ENCODE measurements at regions not wholly inside any gene's neighbourhood (a gene's known extent, or its start where the extent isn't known, plus 50 kb on each side); places are given as distances from the start of the nearest gene placed in this dataset.
"Not testable (repeated sequence)": the region's sequence is repeated elsewhere in the genome, so short reads cannot be mapped to it uniquely, and the experiment has no call there.

DNA sequence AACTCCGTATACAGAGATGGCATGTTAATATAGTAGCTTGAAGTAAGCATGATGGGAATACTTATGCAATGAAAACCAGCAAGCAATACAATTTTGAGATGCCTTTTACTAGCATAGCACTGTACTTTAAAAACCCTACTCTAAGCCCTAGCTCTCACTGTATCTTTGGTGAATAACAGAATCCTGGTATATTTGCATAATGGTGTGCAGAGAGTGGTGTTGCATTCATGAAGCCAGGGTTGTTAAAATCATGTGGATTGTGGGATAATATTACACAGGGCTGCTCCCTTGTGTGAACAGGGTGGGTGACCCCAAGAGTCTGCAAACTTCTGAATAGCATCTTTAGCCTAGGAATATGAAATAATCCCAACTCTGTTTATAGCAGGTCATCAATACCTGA lies 105.2 kb upstream of the BMP2 start:
- DNase-seq: no peak

DNA sequence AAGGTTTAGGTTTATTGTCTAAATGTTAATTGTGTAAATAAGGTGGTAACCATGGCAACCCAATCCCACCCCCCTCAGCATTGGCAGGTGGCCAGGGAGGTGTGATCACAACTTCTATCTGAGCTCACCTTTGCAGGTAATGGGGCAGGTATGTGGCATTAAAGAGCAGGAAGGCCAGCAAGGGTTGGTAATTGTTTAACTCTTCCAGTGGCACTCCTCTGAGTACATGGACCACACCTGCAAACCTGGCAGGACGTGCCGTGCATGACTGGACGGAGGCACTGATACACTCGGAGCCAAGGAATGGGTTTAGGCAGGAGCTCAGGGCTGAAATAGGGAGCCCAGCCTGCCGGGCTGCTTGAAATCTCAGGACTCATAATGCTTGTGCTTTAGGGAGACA lies 107.0 kb upstream of the BMP2 start:
- no peak for DNase-seq

DNA sequence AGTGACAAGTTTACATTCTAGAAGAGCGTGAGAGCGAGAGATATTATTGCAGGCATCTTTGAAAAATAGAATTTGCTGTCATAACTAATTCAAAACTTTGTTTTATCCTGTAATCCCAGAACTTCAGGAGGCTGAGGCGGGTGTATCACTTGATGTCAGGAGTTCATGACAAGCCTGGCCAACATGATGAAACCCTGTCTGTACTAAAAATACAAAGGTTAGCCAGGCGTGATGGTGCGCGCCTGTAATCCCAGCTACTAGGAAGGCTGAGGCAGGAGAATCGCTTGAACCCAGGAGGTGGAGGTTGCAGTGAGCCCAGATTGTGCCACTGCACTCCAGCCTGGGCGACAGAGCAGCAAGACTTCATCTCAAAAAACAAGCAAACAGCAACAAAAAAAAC lies 108.6 kb upstream of the BMP2 start:
- not testable (repeated sequence) for DNase-seq

DNA sequence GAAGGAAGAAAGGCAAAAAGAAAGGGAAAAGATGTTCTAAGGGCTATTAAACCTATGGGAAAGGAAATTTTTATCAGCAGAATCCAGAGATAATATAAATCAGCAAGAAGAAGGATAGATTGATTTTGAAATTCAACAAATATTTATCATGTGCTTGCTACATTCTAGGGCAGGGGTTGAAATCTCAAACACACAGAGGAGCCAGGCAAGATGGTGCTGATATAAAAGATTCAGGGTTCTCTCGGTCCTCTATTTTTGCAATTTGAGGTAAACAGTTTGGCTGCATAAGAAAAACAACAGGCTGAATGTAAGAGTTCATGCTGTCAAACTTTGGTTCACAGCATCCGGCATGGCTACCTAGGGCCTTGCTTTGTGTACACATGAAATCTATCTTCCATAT lies 109.6 kb upstream of the BMP2 start:
- DNase-seq: no peak

DNA sequence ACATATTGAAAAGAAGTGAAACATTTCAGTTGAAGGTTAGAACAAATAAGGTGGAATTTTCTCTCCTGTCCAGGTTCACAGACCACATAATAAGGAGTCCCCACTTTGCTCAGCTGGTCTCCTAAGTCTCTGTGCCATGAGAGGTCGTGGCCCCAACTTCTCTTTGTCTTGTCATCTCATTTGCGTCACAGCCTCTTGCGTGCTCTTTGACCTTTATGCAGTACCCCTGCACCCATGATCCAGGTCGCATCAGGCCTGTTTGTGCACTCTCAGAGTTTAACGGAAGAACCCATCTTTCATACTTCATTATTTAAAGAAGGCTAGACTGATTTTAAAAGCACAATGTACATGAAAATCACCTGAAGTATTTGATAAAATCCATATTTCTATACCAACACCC lies 110.4 kb upstream of the BMP2 start:
- no peak for DNase-seq

DNA sequence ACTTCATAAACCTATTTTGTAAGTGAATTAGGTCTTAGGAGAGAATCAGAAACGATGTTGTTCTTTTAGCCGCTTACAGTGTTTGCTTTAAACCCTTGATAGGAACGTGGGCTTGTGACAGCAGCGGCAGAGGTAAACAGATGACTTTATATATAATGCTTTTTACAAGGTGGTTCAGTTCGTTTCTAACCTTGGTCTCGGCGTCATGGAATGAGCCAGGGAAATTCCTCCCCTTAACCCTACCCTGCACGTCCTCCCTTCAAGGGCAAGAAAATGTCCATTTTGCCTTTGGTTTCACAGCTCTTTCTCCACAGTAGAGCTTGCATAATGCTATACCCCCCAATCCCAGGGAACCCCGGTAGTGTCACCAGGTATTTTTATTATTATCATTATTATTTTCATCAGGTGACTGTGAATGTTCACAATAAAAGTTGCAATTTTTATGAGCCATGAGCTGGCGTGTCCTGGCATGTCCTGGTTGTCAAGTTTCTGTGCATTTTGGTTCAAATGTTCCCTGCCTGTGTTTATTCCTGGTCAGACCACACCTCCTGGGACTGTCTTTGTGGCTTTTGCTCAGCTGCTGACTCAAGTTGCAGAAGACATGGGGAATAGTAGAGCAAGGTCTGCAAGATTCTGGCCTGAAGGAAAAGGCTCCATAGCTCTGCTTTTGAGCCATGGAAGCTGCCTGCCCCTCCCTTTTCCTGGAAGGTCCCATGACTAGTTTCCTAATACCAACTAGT lies 112.8 kb upstream of the BMP2 start:
- DNase-seq: no peak

DNA sequence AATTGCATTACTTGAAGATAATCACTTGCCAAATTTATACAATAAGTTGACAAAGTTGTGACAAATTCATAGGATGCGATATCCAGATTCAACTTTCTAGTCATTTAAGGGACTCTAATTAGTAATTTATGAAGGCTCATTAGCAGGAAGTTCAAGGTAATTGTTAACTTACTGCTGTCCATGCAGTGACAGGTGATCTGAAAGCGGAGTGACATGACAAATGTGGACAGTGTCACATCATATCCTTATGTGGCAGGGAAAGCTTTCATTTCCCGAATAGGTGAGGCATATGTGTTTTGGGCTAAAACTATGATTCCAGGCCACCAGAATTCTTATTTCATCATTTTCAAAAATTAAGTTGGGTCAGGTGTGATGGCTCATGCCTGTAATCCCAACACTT lies 115.9 kb upstream of the BMP2 start:
- no peak for DNase-seq

DNA sequence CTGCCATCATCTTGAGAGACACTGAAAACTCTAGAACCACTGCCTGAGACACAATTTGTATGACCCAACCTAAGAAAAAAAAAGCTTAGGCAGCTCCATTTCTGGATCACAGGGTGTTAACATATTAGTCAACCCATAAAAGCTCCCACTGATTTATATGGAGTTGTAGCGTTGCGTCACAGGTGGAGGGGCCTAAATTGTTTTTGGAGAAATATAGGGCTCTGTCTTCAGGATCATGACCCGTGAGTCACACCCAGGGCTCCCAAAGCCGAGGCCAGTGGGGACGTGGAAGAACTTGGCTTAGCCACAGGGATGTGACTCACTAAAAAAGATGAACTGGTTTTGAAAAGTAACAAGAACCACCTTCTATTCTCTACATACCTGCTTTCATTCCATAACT lies 116.5 kb upstream of the BMP2 start:
- no peak for DNase-seq

DNA sequence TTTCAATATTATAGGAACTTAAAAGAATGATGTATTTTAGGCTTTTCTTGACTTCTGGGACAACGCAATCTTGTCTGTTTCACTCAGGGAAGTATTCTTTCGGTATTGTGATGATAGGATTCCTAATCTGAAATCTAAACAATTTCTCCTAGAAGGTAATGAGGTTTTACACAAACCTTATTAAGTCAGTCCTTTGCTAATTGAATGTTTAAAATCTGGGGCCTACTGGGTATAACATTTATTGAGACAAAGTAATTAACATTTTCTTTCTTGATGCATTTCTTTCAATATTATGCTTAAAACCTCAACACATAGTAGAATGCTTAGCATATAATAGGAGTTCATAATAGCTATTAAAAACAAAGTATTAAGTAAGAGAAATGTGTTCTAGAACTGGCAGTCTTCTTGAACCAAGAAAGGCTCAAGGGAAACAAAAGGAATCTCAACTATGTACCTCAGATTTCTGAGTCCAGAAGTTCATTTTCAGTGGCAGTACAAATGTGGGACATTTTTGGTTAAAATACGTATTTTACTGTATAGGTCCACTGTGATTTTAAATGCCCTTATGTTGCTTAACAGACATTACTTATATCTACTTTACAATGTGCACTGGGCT lies 121.4 kb upstream of the BMP2 start:
- no peak for DNase-seq

DNA sequence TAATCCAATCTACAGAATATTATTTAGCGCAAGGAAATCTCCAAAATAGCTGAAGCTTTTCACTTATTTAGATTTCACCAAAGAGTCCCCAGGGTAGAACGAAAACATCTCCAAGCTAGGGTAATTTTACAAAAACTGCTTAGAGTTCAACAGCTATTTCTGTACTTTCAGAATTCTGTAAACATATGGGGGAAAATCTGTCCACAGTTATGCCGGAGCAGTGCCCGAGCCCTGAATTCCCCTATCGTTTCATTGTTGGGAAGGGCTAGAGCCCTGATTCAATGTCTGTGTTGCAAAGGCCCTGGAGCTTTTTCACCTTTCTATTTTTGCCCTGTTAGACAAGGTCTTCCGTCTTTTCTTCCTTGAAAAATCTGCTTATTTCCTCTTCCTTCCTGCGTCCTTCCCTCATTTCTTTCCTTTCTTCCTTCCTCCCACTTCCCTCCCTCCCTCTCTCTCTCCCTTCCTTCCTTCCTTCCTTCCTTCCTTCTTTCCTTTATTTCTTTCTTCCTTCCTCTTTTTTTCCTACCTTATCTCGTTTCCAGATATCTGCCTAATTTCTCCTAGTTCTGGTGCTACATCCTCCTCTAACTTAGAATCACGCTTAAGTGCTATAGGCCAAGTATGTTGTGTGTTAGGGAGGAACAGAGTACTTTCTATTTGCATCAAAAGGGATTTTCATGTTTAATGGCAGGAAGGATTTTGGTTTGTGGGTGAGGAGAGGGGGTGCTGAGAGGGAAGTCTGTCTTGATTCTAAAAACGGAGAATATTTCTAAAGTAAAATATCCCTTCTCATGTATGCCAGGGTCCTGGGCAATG lies 122.5 kb upstream of the BMP2 start:
- no peak for DNase-seq

DNA sequence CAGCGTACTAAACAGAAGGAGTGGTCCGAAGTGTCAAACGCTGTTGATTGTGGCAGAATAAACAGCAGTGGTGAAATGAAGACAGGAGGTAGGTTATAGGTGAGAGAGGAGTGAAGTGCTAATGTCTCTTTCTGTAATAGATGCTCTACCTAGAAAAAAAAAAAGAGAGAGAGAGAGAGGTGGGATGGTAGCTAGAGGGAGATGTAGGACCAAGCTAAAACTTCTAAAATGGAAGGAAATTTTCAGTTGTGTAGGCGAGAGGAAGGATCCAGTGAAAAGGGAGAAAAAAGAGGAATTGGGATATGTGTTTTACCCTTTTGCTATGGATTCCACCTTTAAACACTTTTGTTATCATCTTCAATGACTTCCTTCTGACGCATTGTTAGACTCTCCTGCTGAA lies 126.5 kb upstream of the BMP2 start:
- no peak for DNase-seq

DNA sequence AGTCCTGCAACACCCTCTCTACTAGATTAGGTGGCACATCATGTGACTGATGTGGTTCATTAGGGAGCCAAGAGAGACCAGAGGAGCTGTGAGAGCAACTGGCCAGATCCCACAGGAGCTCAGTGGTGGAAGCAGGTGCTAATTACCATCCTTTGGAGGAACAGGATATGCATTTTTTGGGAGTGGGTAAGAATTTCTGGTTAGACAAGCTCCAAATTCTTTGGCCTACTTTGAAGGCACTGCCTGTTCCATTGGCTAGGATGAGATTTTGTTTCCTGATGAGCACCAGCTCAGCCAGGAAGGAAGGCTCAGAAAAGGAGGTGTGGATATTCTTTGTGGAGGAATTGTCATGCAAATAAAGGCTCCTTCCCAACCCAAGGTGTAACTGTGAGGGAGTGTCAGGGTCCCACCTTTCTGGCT lies 130.3 kb upstream of the BMP2 start:
- no peak for DNase-seq

DNA sequence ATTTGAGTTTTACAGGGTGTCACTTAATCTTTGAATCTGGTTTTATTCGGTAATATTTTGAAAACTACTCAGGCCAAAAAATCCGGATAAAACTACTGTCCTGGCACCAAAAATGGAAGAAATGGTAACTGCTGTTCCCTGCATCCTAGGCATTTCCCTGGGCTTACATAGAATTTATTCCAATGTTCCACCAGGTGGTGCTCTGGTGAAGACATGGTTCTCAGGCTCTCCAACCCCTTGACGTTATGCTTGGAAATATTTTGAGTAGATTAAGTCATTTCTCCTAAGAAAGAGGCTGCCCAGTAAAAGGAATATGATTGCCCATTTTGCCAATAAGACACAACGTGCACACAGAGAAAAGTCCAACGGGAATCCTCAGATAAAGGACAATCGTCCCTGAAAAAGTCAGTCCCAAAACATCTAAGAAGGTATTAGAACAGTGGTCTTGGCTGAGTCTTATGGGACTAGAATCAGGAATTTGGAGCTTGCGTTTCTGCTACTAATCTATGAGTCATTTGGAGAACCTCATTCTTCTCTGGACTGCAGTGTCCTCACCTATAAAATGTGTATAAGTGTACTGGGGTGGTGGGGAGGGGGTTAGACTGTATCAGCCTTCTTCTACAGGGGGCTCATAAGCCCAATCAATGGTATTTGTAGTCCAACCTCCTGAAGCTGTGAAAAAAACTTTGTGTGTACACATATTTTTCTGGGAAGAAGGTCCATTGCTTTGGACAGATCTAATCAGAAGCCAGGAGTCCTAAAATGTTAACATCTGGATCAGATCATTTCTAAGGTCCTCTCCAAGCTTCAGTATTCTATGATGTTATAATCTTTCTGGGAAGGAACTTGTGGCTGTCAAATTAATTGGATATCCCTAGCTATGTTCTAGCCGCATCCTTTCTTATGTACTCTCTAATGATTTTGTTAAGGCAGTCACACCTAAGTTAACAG lies 131.0 kb upstream of the BMP2 start:
- DNase-seq: peak in 2 of 58 donors; percentile 1 to 4

DNA sequence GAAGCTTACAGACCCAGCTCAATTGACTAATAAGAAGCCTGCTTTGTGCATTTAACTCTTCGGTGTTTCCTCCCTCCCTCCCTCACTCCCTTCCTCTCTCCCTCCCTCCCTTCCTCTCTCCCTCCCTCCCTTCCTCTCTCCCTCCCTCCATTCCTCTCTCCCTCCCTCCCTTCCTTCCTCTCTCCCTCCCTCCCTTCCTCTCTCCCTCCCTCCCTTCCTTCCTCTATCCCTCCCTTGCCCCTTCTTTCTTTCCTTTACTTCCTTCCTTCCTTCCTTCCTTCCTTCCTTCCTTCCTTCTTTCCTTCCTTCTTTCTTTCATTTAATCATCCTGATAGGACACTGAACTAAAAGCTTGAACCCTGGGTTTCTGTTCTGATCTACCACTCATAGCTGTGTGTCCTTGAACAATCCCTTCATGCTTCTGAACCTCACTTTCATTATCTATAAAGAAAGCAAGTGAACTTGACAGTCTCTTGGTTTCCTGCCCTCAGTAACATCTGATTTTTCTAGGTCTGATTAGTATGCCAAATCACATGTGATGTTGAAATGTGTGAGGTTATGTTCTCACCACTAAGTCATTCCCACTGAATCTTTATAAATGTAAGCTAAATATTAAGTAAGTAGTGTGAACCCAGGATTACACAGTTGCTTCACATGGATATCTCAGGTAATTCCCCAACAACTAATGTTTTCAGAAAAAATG lies 132.3 kb upstream of the BMP2 start:
- DNase-seq: no peak

DNA sequence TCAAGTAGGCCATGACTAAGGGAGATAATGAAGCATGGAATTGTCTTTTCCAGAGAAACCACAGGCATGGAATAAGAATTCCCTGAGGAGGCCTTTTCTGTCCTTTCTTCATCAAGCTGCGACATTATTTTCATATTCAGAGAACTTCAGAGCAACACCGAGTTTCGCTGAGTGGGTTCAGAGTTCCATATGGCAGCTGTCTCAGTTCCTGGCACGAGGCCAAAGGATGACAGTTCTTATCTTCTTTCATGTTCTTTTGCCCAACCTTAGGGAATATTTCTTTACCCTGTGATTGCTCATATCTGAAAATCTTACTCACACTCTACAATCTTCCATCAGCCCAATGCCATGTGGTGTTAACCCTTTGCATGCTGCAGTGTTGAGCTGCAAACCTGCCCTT lies 135.3 kb upstream of the BMP2 start:
- peak in 16 of 58 donors; percentile 1 to 50 (median 6) for DNase-seq

DNA sequence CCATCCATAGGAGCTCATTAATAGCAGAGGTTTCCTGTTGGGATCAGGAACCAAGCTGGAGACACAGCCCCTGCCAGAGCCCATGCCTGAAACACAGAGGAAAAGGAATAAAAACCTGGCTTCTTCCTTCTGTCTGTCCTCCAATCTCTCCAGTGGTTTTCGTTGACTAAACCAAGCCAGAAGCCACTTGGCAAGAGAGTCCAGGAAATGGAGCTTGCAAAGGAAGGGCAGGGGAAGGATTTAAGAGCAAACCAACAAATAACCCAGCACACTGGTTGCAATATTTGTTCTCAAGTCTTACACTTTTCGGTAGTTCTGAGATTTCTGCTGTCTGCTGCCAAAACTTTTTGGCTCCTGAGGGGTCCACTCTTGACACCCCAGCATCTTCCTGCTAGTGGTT lies 137.0 kb upstream of the BMP2 start:
- DNase-seq: no peak

DNA sequence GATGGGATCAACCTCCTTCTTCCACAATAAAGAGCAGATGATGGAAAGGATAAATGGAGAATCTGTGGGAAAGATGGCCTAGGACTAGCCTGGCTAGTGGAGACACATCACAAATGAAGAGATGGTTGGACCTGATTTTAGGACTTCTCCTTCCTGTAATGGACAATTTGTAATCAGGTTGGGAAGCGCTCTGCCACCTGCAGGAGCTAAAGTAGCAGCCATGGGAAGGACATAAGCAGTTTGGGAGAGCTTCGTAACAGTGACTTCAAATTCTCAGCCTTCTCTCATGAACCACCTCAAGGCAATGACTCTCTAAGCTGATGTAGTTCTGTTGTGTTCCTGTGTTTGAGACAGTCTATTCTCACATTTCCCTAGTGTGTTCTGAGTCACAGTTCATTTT lies 137.9 kb upstream of the BMP2 start:
- no peak for DNase-seq

DNA sequence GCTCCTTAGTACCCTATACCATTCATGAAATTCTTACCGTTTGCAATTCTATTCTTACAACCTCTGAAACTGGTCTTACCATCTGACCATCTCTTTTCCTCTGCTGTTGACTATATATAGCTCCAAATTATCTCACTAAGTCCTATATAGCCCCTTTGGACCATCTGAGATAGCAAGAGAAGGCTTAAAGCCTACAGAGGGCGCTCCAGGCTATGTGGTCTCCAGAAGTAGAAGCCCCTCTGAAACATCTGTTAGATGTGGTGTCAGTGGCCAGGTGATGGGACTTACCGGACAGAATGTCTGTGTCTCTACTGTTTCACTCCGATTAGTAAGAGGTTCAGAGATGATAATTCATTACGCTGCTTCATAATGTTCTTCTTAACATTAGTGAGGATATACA lies 140.7 kb upstream of the BMP2 start:
- no peak for DNase-seq

DNA sequence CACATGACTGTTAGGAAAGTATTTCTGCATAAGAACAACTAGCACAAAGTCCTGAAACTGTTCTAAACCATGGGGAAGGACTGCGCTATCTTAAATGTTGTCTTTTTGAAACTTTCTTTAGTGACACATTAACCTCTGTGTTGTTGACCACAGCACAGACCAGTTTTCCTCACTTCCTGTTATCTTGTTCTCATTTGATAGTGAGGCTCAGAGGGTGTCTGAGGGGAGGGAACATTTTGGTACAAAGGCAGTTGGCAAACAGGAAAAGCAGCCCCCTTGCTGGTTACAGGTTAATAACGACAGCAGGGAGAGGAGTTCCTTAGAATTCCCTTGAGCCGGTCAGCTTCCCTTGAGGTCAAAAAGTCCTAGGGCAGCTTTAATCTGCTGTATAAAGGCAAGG lies 143.5 kb upstream of the BMP2 start:
- DNase-seq: no peak

DNA sequence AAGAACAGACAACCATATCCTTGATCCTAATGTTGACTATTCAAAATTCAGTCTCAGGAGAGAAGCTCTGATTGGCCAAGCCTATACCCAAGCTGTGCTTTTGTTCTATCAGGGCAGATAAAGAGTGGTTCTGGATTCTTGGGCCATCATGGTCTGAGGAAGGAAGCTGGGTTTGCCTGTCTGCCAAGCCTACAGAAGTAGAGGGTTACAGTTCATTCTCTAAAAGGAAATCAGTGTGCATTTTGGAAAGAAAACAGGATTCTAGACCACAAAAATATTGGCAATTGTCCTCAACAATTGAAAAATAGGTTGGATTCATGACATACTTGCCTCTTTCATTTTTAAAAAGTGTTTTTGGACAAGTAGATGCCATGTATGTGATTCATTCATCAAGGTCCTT lies 145.4 kb upstream of the BMP2 start:
- no peak for DNase-seq

DNA sequence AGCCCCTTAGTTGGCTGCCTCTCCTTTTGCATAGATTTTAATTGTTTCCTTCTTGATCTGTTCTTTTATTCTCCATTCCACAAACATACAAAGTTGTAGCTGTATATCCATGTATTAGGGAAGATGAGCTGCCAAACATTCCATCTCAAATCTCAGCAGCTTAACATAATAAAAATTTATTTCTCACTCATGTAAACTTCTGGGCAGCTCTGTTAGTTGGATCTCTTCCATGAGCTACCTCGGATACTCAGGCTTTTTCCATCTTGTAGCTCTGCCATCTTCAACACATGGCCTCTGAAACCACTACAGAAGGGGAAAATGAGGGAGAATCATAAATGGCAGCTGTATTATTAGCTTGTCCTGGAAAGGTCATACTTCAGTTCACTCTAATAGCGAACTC lies 149.4 kb upstream of the BMP2 start:
- DNase-seq: no peak

Measured in anterior cingulate cortex (tissue), 58 donors.